Adrenal gland (tissue), 9 donors: ENCODE measurements at regions not wholly inside any gene's neighbourhood (a gene's known extent, or its start where the extent isn't known, plus 50 kb on each side); places are given as distances from the start of the nearest gene placed in this dataset.

Source experiments
- DNase-seq, 7 donors: peaks; one replicate each; pipeline ENCODE4 v3.0.0-alpha.2; 2019 to 2020
- H3K27ac ChIP-seq, 5 donors: fragments of 200-600 bp; sonication (generic) in 4 of 5; 1 replicate in 3 of 5; 2 replicates in 2 of 5; pipeline versions ENCODE4 v1.5.1 to v1.8.0; 2016 to 2020; ENCODE audit warnings: mild to moderate bottlenecking in 1 of 5
- H3K27me3 ChIP-seq: fragments of 200-600 bp; 2 replicates; pipeline ENCODE4 v1.8.0; 2021
- H3K36me3 ChIP-seq, 2 donors: fragments of 200-600 bp; replicated peaks in 1 of 2; 1 replicate in 1 of 2; 2 replicates in 1 of 2; pipeline versions ENCODE4 v1.5.1 to v1.8.0; 2018 to 2022
- H3K4me1 ChIP-seq, 2 donors: fragments of 200-600 bp; replicated peaks in 1 of 2; 1 replicate in 1 of 2; 2 replicates in 1 of 2; pipeline versions ENCODE4 v1.5.1 to v1.8.0; 2018 to 2021
- H3K4me3 ChIP-seq, 4 donors: fragments of 200-600 bp; sonication (generic) in 3 of 4; one replicate each; pipeline ENCODE4 v1.5.1; 2016 to 2018
- H3K9me3 ChIP-seq, 3 donors: fragments of 200-600 bp; sonication (generic) in 1 of 3; replicated peaks in 1 of 3; 1 replicate in 2 of 3; 2 replicates in 1 of 3; pipeline versions ENCODE4 v1.5.1 to v1.8.0; 2016 to 2021
- POLR2A ChIP-seq, 2 donors: fragments of 450-650 bp; IDR thresholded peaks; one replicate each; pipeline ENCODE4 v1.6.1; 2017; ENCODE audit warnings: antibody characterized with exemption in 2 of 2, mild to moderate bottlenecking in 2 of 2, moderate library complexity in 1 of 2
- WGBS, 4 donors: extraction: QIAGEN DNeasy Blood & Tissue Kit in 2 of 4; methylation state at CpG; one replicate each; pipeline versions ENCODE4 v1.1.5 to v1.1.7; 2013 to 2017; 5-methylcytosine and 5-hydroxymethylcytosine counted together
- intact Hi-C, 2 donors: fragments of 100-400 bp; cut with DNase I; formaldehyde crosslinking; loops; one replicate each; pipeline versions ENCODE4 v1.14.1 to v1.15.0; 2022 to 2023
- TF ChIP-seq, protein P1 (sequence below), 6 experiments: fragments of 450-650 bp in 4 of 6; fragments of 200-600 bp in 2 of 6; sonication (generic) in 1 of 6; IDR thresholded peaks; 1 replicate in 5 of 6; 2 replicates in 1 of 6; pipeline versions ENCODE4 v1.5.1 to v1.8.0; 2016 to 2021; ENCODE audit warnings: antibody characterized with exemption in 6 of 6, mild to moderate bottlenecking in 2 of 6, moderate library complexity in 1 of 6
- donor health status: healthy with polysubstance abuse.
- donor health status: Bipolar disorder and iron deficiency.
- donor health status: DM: yes; HTN: yes; CAD: no.
- donor health status: DM: no; HTN: no; CAD: no.
- donor health status: DM: no; HTN: no; CAD: no.

DNA sequence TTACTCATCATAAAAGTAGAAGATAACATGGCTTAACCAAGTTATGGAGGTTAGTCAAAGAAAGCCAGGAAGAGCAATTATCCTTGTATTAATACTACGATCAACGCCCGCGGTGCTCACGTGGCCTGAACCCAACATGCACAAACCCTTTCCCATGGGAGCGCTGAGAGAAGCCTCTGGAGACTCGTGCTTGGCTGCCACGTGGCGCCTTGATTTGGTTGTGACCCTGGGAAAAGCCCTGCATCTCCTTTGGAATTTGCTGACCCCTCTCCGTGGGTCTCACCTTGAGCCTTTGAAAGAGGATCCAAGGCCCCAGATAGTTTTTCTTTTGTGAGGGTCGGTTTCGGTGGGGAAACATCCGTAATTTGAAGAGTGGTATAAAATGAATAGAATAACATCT, 255.6 kb downstream of the DCDC2C start:
- WGBS, 4 donors = 47 to 62% (median 51%) methylated on average over 9 to 13 of the region's 13 CpGs
- Histone ChIP-seq H3K36me3 (no peaks in the 10 kb centered on the region), H3K4me3 (no peak overlapping the region), H3K27me3 (peaks cover 9% of the 10 kb centered on the region), H3K9me3 (no peaks in the 10 kb centered on the region), H3K4me1 (no peaks in the 10 kb centered on the region), H3K27ac (no peak overlapping the region)
- no peak for DNase-seq
- intact Hi-C loops = loop anchor here in 1 of 2 donors (5.0 kb wide), 1 partner anchor 1408 kb away; no protein-coding TSS in a partner anchor
- no peak for TF ChIP-seq POLR2A (IDR thresholded peaks at IDR 0.05)
- TF ChIP-seq, protein P1, sequence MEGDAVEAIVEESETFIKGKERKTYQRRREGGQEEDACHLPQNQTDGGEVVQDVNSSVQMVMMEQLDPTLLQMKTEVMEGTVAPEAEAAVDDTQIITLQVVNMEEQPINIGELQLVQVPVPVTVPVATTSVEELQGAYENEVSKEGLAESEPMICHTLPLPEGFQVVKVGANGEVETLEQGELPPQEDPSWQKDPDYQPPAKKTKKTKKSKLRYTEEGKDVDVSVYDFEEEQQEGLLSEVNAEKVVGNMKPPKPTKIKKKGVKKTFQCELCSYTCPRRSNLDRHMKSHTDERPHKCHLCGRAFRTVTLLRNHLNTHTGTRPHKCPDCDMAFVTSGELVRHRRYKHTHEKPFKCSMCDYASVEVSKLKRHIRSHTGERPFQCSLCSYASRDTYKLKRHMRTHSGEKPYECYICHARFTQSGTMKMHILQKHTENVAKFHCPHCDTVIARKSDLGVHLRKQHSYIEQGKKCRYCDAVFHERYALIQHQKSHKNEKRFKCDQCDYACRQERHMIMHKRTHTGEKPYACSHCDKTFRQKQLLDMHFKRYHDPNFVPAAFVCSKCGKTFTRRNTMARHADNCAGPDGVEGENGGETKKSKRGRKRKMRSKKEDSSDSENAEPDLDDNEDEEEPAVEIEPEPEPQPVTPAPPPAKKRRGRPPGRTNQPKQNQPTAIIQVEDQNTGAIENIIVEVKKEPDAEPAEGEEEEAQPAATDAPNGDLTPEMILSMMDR (IDR thresholded peaks at IDR 0.05) = no peak

DNA sequence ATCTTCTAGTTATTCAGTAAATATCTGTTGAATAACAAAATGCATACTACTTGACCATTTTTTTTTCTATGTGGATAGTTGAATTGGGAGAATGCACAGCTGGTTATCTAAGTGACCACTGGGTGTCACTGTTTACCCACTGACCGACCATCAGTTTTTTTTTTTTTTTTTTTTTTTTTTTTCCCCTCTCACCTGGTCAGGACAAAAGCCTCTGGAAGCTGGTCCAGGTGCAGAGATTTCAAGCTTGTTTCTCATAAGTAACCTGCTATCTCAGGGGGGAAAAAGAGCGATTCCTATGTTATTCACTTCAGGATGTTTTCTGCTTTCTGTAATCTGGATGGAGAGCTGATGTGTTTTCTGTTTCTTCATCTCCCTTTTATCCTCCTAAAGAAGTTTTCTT, 256.0 kb downstream of the DCDC2C start:
- no peak for TF ChIP-seq POLR2A (IDR thresholded peaks at IDR 0.05)
- TF ChIP-seq, protein P1 (IDR thresholded peaks at IDR 0.05) = peak; percentile 27 to 79 (median 66)
- Histone ChIP-seq H3K27me3 (peaks cover 11% of the 10 kb centered on the region), H3K4me1 (no peaks in the 10 kb centered on the region), H3K4me3 (no peak overlapping the region), H3K36me3 (no peaks in the 10 kb centered on the region), H3K9me3 (no peaks in the 10 kb centered on the region), H3K27ac (no peak overlapping the region)
- intact Hi-C loops = loop anchor here in 1 of 2 donors (5.0 kb wide), 1 partner anchor 1408 kb away; no protein-coding TSS in a partner anchor
- DNase-seq = peak in 1 of 7 donors; percentile 13
- 6 to 10% (median 7%) methylated on average over 2 of the region's 2 CpGs for WGBS, 4 donors

DNA sequence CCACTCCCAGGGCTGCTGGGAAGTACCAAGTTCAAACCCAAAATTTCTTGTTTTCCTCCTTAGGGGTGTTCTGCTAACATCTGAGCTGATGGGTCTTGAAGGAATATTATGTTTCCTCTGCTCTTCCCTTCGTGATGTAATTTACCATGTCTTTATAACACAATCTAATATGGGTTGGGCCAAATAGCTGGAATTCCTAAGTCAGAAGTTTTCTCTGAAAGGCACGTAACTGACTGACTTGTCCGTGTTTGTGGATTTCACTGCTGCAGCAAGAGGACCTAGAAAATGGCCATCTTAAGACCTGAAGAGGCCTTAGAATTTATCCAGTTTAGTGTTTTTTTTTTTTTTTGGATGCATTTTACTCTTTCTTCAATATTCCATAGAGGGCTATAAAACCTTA, 256.7 kb downstream of the DCDC2C start:
- Histone ChIP-seq H3K4me1 (no peaks in the 10 kb centered on the region), H3K9me3 (no peaks in the 10 kb centered on the region), H3K36me3 (no peaks in the 10 kb centered on the region), H3K27ac (no peak overlapping the region), H3K27me3 (peaks cover 11% of the 10 kb centered on the region), H3K4me3 (no peak overlapping the region)
- whole genome bisulfite sequencing, 4 donors = 61 to 74% (median 63%) methylated on average over 3 of the region's 3 CpGs
- TF ChIP-seq, protein P1 (IDR thresholded peaks at IDR 0.05) = no peak
- no peak for TF ChIP-seq POLR2A (IDR thresholded peaks at IDR 0.05)
- intact Hi-C loops = no loop called here
- DNase-seq = no peak

DNA sequence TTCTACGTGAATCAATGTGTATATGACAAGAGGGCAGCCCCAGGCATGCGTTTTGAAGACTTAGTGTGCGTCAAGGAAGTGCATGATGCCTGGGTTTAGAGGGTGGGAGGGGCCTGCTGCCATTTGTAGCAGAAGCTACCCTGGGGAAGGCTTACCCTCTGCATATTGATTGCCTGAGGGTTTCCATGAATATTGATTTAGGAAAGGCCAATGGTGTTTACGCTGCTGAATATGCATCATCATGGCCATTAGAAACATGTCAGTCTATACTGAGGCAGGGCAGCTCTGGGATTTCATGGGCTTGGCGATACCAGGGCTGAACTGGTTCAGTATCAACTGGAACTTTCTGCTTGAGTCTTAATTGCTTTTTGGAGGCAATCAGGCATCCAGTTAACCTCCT, 259.3 kb downstream of the DCDC2C start:
- H3K36me3 ChIP-seq = no peaks in the 10 kb centered on the region
- peaks cover 11% of the 10 kb centered on the region for H3K27me3 ChIP-seq
- H3K9me3 ChIP-seq = no peaks in the 10 kb centered on the region
- H3K4me3 ChIP-seq = no peak overlapping the region
- intact Hi-C loops = no loop called here
- no peak for TF ChIP-seq POLR2A (IDR thresholded peaks at IDR 0.05)
- TF ChIP-seq, protein P1 (IDR thresholded peaks at IDR 0.05) = no peak
- H3K4me1 ChIP-seq = no peaks in the 10 kb centered on the region
- 66 to 78% (median 75%) methylated on average over 5 of the region's 5 CpGs for WGBS, 4 donors
- no peak for DNase-seq
- H3K27ac ChIP-seq = no peak overlapping the region
